Suprapubic skin (tissue), 4 donors: ENCODE measurements at regions not wholly inside any gene's neighbourhood (a gene's known extent, or its start where the extent isn't known, plus 50 kb on each side); places are given as distances from the start of the nearest gene placed in this dataset.

Source experiments
- DNase-seq, 2 donors: peaks; one replicate each; pipeline ENCODE4 v3.0.0-alpha.2; 2019; ENCODE audit warnings: low spot score in 2 of 2
- H3K27ac ChIP-seq: fragments of 200-600 bp; sonication (generic); one replicate; pipeline ENCODE4 v1.5.1; 2019
- H3K27me3 ChIP-seq: fragments of 200-600 bp; sonication (generic); one replicate; pipeline ENCODE4 v1.5.1; 2019
- H3K36me3 ChIP-seq: fragments of 200-600 bp; sonication (generic); one replicate; pipeline ENCODE4 v1.5.1; 2019
- H3K4me1 ChIP-seq: fragments of 200-600 bp; sonication (generic); one replicate; pipeline ENCODE4 v1.5.1; 2019
- H3K4me3 ChIP-seq: fragments of 200-600 bp; sonication (generic); one replicate; pipeline ENCODE4 v1.5.1; 2019; ENCODE audit warnings: mild to moderate bottlenecking
- H3K9me3 ChIP-seq: fragments of 200-600 bp; sonication (generic); one replicate; pipeline ENCODE4 v1.5.1; 2019
- EP300 ChIP-seq: sonication (generic); formaldehyde crosslinking; IDR thresholded peaks from one replicate; pipeline ENCODE4 v1.6.1; 2017; ENCODE audit warnings: antibody characterized with exemption
- POLR2A ChIP-seq, 2 donors: fragments of 450-650 bp; IDR thresholded peaks; one replicate each; pipeline ENCODE4 v1.6.1; 2017; ENCODE audit warnings: antibody characterized with exemption in 2 of 2, mild to moderate bottlenecking in 2 of 2, moderate library complexity in 2 of 2
- POLR2AphosphoS5 ChIP-seq, 3 donors: sonication (generic); formaldehyde crosslinking; IDR thresholded peaks; one replicate each; pipeline ENCODE4 v1.6.1; 2017; ENCODE audit warnings: antibody characterized with exemption in 3 of 3
- WGBS: methylation state at CpG from one replicate; pipeline ENCODE4 v1.1.5; 2018; 5-methylcytosine and 5-hydroxymethylcytosine counted together
- TF ChIP-seq, protein P1 (sequence below), 2 donors: fragments of 200-600 bp in 1 of 2; fragments of 450-650 bp in 1 of 2; sonication (generic) in 1 of 2; IDR thresholded peaks; one replicate each; pipeline ENCODE4 v1.5.1; 2016 to 2019; ENCODE audit warnings: antibody characterized with exemption in 2 of 2, mild to moderate bottlenecking in 1 of 2, moderate library complexity in 1 of 2

DNA sequence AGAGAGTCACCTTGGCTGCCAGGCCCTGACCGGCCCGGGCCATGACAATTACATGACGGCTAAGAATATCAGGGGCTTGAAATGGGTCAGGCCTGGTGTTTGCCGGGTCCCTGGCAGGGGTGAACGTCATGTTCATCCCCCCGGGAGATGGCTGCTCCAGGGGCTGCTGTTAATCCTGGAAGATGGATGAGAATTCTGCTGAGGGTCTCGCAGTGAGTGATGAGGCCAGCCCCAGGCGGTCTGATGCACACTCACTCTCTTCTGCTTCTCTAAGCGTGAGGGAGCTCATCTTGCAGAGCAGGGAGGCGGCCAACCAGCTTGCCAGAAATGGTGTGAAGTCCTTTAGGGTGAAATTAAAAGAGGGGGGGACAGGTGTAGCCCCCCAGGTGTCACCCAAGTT is 101.3 kb upstream of the ANO1 start:
- WGBS: 94% methylated on average over 10 of the region's 10 CpGs

DNA sequence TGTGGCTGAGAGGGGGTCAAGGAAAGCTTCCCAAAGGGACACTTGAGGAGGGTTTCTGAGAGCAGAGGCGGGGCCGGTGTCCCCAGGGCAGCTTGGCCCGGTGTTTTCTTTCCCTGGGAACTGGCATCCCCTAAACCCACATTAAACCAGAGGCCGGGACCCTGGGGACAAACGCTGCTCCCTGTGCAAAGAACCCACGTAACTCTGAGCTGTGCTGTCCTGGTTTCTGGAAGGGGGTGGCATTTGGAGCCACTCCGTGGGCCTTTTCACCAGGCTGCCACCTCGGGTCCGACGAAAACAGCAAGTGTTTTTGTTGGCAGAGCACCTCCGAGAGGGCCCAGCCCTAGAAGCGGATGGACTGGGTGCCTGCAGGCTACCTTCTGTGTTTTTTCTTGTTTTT is 100.2 kb upstream of the ANO1 start:
- DNase-seq: no peak
- H3K9me3 ChIP-seq: no peaks in the 10 kb centered on the region
- no peaks in the 10 kb centered on the region for H3K36me3 ChIP-seq
- H3K27me3 ChIP-seq: peaks cover 32% of the 10 kb centered on the region
- H3K4me3 ChIP-seq: no peak overlapping the region
- WGBS: 83% methylated on average over 12 of the region's 12 CpGs
- no peak for TF ChIP-seq POLR2A (IDR thresholded peaks at IDR 0.05)
- no peaks in the 10 kb centered on the region for H3K4me1 ChIP-seq
- H3K27ac ChIP-seq: no peak overlapping the region

More for the DNA sequence above, 101.3 kb upstream of the ANO1 start:
- Histone ChIP-seq H3K9me3 (no peaks in the 10 kb centered on the region), H3K27me3 (peaks cover 21% of the 10 kb centered on the region), H3K27ac (no peak overlapping the region), H3K36me3 (no peaks in the 10 kb centered on the region), H3K4me1 (no peaks in the 10 kb centered on the region), H3K4me3 (no peak overlapping the region)
- TF ChIP-seq, protein P1, sequence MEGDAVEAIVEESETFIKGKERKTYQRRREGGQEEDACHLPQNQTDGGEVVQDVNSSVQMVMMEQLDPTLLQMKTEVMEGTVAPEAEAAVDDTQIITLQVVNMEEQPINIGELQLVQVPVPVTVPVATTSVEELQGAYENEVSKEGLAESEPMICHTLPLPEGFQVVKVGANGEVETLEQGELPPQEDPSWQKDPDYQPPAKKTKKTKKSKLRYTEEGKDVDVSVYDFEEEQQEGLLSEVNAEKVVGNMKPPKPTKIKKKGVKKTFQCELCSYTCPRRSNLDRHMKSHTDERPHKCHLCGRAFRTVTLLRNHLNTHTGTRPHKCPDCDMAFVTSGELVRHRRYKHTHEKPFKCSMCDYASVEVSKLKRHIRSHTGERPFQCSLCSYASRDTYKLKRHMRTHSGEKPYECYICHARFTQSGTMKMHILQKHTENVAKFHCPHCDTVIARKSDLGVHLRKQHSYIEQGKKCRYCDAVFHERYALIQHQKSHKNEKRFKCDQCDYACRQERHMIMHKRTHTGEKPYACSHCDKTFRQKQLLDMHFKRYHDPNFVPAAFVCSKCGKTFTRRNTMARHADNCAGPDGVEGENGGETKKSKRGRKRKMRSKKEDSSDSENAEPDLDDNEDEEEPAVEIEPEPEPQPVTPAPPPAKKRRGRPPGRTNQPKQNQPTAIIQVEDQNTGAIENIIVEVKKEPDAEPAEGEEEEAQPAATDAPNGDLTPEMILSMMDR (IDR thresholded peaks at IDR 0.05): no peak
- TF ChIP-seq EP300 (no peak), POLR2AphosphoS5 (IDR thresholded peaks at IDR 0.05) (no peak), POLR2A (IDR thresholded peaks at IDR 0.05) (no peak)
- no peak for DNase-seq

DNA sequence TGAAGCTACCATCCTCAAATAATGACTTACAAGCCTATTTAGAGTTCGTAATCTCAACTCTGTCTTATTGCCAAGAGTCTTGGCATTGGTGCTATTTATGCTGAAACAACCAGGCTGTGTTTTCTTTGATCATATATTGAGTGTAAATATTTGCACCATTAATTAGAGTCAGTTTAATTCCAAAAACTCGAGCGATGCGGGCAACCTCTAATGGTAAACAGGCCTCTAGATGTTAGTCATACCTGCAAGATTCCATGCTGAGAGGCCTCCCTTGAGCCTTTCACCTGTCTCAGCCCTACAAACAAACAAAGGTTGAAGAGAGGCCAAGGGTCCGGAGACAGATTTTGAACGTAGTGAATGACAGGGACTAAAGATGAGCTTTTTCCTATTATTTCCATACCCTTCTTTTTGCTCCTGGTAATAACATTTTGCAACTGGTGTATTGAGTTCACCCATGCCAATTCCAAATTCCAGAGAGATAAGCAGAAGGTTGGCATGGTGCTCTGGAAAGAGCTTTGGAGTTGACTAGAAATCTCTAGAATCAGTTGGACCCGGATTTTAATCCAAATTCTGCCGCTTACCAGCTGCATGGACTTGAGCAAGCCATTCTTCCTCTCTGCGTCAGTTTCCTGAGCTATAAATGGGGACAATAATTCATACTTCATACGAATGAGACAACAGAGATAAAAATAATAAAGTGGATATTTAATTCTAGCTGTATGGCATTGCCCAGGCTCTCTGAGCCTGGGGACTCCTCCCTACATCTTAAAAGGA is 99.1 kb upstream of the ANO1 start:
- Histone ChIP-seq H3K4me1 (no peaks in the 10 kb centered on the region), H3K27me3 (peaks cover 43% of the 10 kb centered on the region), H3K36me3 (no peaks in the 10 kb centered on the region), H3K4me3 (no peak overlapping the region), H3K9me3 (no peaks in the 10 kb centered on the region), H3K27ac (no peak overlapping the region)
- 38% methylated on average over 10 of the region's 10 CpGs for WGBS
- TF ChIP-seq POLR2AphosphoS5 (IDR thresholded peaks at IDR 0.05): no peak
- TF ChIP-seq, protein P1 (IDR thresholded peaks at IDR 0.05): no peak
- no peak for TF ChIP-seq EP300
- TF ChIP-seq POLR2A (IDR thresholded peaks at IDR 0.05): no peak
- DNase-seq: no peak

- H3K9me3 ChIP-seq: no peaks in the 10 kb centered on the region
- H3K36me3 ChIP-seq: no peaks in the 10 kb centered on the region
- DNase-seq: no peak
- TF ChIP-seq POLR2A (IDR thresholded peaks at IDR 0.05) (no peak), EP300 (no peak), POLR2AphosphoS5 (IDR thresholded peaks at IDR 0.05) (no peak)
- TF ChIP-seq, protein P1 (IDR thresholded peaks at IDR 0.05): no peak
- no peak overlapping the region for H3K4me3 ChIP-seq
- peaks cover 49% of the 10 kb centered on the region for H3K27me3 ChIP-seq
- WGBS: 70% methylated on average over 9 of the region's 9 CpGs
- H3K4me1 ChIP-seq: no peaks in the 10 kb centered on the region
- H3K27ac ChIP-seq: no peak overlapping the region
These were observed 98.5 kb upstream of the ANO1 start for GRCh38 chr11:69979632-69980031.

GRCh38 chr11:69981119-69981784 is 96.9 kb upstream of the ANO1 start:
- Histone ChIP-seq H3K4me1 (peaks cover 11% of the 10 kb centered on the region), H3K27ac (no peak overlapping the region), H3K36me3 (no peaks in the 10 kb centered on the region), H3K9me3 (no peaks in the 10 kb centered on the region), H3K4me3 (no peak overlapping the region), H3K27me3 (peaks cover 65% of the 10 kb centered on the region)
- TF ChIP-seq POLR2AphosphoS5 (IDR thresholded peaks at IDR 0.05) (no peak), POLR2A (IDR thresholded peaks at IDR 0.05) (no peak), EP300 (no peak)
- TF ChIP-seq, protein P1 (IDR thresholded peaks at IDR 0.05): no peak
- WGBS: 80% methylated on average over 15 of the region's 15 CpGs
- DNase-seq: no peak
